NK-92 treated with Interleukin-12 subunit alpha and Interleukin-12 subunit beta, amount 100 ng/mL, for 24 hours (cell line): ENCODE measurements at regions not wholly inside any gene's neighbourhood (a gene's known extent, or its start where the extent isn't known, plus 50 kb on each side); places are given as distances from the start of the nearest gene placed in this dataset.

ENCODE experiments used
- DNase-seq: peaks from one replicate; lab custom pipeline; 2025; lab: John Stamatoyannopoulos, UW

GRCh38 chr7:17019106-17019505 is 137.3 kb upstream of the AGR3 start:
- DNase-seq, result no peak

- no peak for DNase-seq
Measured at GRCh38 chr7:17020250-17020649, 138.5 kb upstream of the AGR3 start.

- DNase-seq, result no peak
Measured at GRCh38 chr7:17021205-17021604, 139.4 kb upstream of the AGR3 start.

- DNase-seq, result no peak
Measured at GRCh38 chr7:17022920-17023319, 141.1 kb upstream of the AGR3 start.

DNA sequence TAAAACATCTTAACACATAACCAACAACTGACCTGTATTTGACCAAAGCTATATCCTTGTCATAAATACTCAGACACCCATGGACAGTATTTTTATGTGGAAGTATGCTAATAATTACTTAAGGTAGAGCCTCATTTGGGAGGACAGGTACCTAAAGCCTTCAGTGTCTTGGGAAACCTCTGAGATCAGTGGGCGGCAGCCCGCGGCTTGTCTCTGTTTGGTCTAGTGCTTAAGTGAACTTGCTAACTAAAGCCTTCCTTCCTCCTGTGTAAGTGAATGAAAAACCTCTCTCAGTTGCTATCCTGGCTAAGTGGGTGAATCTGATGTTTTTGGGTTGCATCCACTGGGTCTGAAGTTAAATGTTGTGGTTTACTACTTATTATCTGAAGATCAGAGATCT is 144.5 kb upstream of the AGR3 start:
- DNase-seq, result no peak

GRCh38 chr7:17027143-17027788 is 145.5 kb upstream of the AGR3 start:
- no peak for DNase-seq

DNA sequence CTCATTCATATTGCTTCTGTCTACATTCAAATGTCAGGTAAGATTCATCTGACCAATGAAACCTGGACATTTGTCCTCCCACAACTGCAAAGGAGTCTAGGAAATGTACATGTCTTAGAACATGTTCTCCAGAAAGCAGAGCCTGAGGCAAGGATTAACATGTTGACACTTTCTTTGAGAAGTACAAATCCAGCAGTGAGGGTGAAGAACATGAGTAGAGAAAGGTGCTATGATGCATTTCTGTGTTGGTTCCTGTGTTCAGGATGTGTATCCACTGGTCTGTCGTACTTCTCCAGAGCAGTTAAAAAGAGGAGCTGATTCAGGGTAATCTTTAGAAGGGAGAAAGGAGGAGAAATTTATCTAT is 146.0 kb upstream of the AGR3 start:
- DNase-seq, result no peak

DNA sequence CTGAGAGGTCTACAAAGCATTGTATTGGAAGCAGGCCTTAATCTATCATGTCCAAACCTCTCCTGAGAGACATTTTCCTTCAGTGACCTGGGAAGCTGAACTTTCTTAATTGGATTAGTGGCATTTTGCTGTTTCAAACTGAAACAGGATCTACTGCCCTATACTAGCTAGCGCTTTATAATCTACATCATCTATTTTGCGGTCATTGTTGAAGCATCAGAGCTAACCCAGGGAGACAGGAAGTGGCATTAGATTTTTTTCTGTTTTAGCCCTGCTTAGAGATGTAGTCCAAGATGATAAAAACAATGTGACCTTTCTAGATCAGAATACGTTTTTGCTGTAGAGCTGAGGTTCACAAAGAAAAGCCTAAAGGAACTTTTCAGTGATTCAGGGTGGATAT is 147.4 kb upstream of the AGR3 start:
- no peak for DNase-seq

DNA sequence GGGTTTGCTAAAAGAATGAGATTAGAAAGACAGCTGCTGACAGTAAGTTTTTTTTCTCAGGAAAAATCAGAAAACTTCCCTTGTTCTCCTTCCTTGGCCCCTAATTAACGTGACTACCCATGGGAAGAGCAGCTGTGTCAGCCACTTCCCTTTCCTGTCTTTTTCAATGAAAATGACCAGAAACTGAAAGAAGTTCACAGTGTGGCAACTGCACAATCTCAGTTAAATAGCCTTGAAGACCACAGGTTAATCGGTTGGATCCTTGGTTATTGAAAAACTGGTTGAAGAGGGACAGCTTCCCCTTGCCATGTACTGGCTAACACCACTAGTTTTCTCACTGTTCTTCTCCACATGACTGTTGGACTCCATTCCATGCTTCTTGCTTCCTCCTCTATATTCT is 148.8 kb upstream of the AGR3 start:
- DNase-seq, result no peak

DNA sequence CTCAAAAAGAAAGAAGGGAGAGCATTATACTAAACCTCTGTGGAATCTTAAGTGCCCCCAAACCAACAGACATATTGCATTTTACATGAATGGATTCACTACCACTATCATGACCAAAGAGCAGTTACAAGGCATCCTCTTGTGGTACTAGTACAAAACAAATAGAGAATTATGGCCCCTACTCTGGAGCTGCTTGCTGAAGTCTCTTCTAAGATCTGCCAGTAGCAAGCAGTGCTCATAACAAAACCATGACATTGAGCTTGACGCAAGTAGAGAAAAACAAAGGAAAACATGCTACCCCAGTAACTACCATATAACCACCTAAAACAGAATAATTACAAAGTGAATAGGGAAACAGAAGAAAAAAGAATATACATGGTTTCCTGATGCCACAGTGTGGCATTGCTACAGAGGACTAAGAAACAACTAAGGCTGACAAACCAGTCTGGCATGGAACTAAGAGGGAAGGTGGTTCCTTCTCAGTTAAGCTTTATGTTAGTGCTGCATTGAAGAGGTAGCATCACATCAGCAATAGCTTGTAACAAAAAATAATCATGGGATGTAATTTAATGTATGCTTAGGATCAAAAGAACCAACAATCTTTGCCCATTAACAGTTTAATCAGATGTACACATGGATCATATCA is 150.2 kb upstream of the AGR3 start:
- no peak for DNase-seq

GRCh38 chr7:17033245-17033644 is 151.5 kb upstream of the AGR3 start:
- DNase-seq, result no peak

DNA sequence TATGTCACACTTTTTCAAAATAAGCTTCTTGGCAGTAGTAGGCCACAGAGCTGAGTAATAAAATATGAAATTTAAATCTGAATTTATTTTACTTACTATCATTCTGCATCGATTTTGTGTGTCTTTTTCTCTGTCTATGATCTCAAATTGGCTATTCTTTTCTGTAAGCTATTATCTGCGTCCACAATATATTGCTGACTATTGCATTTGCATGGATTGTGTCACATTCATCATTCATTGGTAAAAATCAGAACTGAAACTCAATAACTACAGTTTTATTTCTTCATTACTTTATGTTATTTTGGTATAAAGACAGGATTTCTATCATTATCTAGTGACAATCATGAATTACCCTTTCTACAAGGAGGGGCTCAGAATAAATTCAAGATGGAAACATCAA is 154.8 kb upstream of the AGR3 start:
- no peak for DNase-seq

DNA sequence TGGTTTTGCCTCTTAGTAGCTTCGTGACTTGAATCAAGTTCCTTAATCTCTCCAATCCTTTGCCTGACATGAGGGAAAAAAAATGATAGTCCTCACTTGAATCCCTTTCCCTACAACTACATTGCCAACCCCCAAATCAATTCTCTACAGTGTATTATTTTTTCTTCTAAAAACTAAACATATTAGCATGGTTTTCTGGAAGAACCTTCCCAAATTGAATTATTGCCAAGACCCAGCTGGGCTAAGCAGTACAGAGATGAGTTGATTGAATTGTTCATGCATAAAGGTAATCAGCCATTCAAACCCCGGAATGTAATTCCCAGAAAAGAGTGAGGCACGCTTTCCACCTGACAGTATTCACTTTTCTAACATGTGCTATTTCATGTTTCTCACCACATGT is 155.6 kb upstream of the AGR3 start:
- DNase-seq, result no peak

GRCh38 chr7:17038160-17038782 is 156.5 kb upstream of the AGR3 start:
- no peak for DNase-seq

- no peak for DNase-seq
Measured at GRCh38 chr7:17038783-17039170, 157.0 kb upstream of the AGR3 start.

DNA sequence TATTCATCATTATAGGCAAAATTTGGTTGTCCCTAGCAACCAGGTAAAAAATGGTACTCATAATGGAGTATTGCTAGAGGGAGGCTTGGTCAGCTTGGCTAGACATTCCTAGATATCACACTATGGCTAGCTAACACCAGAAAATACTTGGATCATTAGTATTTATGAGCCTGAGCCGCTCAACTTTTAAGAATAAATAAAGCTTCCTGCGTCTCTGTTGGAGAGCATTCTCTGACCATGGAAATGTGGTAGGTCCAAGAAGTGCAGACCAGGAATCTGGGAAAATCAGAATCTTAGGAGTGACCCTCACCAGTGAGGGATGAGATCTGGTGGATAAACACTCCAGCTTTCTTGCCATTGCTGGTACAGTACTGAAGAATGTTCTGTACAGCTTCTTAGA is 157.6 kb upstream of the AGR3 start:
- DNase-seq, result no peak

DNA sequence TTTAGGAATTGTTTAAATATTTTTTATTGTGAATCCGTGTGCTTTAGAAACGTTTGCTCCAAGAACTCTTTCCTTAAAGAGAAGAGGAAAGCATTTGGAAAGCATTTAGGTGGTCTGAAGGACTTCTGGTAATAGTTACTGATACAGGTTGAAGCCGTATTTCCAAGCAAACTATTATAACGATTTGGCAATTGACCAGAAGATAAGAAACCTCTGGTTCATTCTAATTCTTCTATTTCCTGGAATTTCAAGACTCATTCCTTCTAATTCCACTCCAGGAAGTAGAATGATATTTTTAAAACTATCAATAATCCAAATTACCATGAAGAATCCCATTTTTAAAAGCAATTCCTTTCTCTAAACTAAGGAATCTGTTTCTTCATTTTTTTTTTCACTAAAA is 158.9 kb upstream of the AGR3 start:
- no peak for DNase-seq

DNA sequence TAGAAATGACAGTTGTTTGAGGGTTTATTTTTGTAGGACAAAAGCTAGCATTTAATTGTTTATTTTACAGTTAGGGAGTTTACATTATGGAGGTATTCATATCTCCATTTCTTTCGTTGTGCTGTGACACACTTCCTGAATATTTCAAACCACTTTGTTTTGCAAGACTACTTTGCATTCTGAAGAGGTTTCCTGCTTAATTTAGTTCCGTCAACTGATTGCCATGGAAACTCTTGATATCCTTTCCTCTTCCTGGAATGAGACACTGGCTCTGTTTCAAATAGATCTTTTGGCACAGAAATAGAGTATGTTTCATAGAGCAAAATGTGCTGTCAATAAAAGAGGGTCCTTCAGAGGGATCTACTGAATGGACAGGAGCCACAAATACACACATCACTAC is 159.5 kb upstream of the AGR3 start:
- DNase-seq, result no peak

GRCh38 chr7:17042211-17042610 is 160.4 kb upstream of the AGR3 start:
- no peak for DNase-seq

DNA sequence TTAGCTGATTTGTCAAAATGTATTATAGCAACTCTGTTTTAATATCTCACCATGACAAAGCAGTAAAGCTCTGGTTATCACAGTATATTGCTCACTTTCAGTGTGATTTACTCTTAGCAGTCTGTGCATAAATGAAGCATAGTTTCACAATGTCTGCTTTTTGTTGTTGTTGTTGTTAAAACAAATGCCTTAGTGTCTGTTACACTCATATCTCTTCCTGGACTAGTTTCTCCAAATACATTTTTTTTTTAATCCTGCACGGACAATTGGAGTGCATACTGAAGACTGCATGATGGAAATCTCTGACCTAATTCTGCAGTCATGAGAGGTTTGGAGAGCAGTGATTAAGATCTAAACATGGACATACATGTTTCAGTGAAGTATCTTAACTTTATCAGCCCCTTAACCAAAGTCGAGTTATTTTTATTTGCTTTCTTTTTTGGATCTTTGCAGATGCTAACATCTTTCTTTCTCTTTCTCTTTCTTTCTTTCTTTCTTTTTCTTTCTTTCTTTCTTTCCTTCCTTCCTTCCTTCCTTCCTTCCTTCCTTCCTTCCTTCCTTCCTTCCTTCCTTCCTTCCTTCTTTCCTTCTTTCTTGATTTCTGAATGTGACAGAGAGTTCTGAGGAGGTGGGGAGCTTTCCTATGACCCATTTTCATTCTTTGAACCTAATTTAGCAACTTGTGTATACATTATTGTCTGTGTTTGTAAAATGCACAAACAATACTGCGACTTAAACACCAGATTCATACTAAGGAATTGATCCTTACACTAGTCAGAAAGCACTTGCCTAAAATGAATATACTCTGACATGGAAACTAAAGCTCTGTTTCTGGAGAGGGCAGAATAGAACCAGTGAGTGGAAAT is 161.5 kb upstream of the AGR3 start:
- no peak for DNase-seq

- no peak for DNase-seq
Measured at GRCh38 chr7:17044396-17044795, 162.6 kb upstream of the AGR3 start.

- DNase-seq, result no peak
Measured at GRCh38 chr7:17044861-17045260, 163.1 kb upstream of the AGR3 start.

DNA sequence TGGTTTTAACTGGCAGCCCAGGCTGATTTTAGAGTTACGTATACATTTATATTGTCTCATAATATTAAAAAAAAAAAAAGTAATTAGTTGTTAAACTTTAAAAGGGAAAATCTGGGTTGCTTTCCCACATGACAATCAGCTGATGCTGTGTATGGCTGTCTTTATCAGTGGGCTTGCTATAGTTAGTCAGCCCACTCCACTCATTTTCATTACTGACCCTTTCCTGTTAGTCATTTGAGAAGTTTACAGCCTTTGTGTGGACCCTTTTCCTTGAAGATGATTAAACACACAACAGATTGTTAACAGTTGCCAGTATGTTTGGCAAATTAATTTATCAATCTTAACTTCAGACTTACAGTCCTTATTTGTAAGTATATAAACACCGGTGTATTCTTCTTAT is 164.5 kb upstream of the AGR3 start:
- no peak for DNase-seq
